ENCODE measurements at regions not wholly inside any gene's neighbourhood (a gene's known extent, or its start where the extent isn't known, plus 50 kb on each side); places are given as distances from the start of the nearest gene placed in this dataset.

DNA sequence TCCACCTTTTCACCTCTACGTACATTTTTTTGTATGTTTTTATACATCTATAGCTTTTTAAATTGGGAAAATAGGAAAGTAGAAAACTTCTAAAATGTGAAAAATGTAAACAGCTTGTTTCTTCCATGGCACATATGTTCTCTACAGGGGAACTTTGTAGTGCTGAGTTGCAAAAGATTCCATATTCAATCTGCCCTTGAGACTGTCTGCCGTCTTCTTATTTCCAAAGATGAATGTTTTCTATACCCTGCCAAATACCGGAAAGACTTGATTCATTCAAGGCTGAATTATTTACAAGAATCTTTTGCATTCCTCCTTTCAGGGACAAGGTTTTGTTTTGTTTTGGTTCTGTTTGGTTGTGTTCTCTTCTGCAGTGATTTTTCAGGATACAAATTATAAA is 1334.5 kb upstream of the ADGRL4 start:
- Mint-ChIP-seq H3K4me1 (no peaks in the 10 kb centered on the region), H3K4me3 (no peak overlapping the region), H3K36me3 (ENCODE audit: low read depth) (no peaks in the 10 kb centered on the region), H3K9me3 (peaks cover 15% of the 10 kb centered on the region), H3K27me3 (ENCODE audit: insufficient read depth) (no peaks in the 10 kb centered on the region), H3K27ac (no peak overlapping the region)
- TF ChIP-seq, protein P1, sequence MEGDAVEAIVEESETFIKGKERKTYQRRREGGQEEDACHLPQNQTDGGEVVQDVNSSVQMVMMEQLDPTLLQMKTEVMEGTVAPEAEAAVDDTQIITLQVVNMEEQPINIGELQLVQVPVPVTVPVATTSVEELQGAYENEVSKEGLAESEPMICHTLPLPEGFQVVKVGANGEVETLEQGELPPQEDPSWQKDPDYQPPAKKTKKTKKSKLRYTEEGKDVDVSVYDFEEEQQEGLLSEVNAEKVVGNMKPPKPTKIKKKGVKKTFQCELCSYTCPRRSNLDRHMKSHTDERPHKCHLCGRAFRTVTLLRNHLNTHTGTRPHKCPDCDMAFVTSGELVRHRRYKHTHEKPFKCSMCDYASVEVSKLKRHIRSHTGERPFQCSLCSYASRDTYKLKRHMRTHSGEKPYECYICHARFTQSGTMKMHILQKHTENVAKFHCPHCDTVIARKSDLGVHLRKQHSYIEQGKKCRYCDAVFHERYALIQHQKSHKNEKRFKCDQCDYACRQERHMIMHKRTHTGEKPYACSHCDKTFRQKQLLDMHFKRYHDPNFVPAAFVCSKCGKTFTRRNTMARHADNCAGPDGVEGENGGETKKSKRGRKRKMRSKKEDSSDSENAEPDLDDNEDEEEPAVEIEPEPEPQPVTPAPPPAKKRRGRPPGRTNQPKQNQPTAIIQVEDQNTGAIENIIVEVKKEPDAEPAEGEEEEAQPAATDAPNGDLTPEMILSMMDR (conservative IDR thresholded peaks at IDR 0.05) = no peak
- H3K27me3 ChIP-seq (ENCODE audit: control insufficient read depth, insufficient read depth, low read length, poor library complexity, severe bottlenecking) = no peaks in the 10 kb centered on the region
- H3K9ac ChIP-seq (ENCODE audit: extremely low read depth, low read length, poor library complexity, severe bottlenecking) = no peak overlapping the region
- H3K27ac ChIP-seq (ENCODE audit: low read depth, low read length) = no peak overlapping the region
- no peaks in the 10 kb centered on the region for H3K36me3 ChIP-seq (ENCODE audit: control insufficient read depth, insufficient read depth, low read length)
- H3K4me3 ChIP-seq (ENCODE audit: low read length) = no peak overlapping the region
- no peaks in the 10 kb centered on the region for H3K4me1 ChIP-seq (ENCODE audit: control insufficient read depth, insufficient read depth, low read length)
- no peaks in the 10 kb centered on the region for H3K9me3 ChIP-seq (ENCODE audit: control insufficient read depth, low read length)
- 85 to 88% methylated on average over 1 to 2 of the region's 3 CpGs for WGBS, 2 experiments (ENCODE audit: insufficient coverage in 1 of 2, insufficient read length in 1 of 2)
- DNase-seq = no peak

DNA sequence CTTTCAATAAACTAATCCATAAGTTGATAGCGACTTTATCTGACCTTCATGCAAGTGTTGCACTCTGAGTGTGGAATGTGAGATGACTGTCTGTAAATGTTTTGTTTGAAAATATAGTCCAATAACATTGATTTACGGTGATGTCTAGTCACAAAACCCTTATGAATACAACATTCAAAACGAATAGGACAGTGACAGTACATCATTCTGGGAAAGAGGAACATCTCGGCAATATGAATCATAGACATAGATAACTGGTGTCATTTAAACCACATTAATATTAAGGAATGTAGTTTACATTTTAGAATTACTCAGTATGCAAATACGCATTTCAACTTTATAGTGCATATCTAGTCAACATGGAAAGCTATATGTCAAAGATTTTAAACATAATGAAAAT is 1311.6 kb upstream of the ADGRL4 start:
- H3K4me1 Mint-ChIP-seq = peaks cover 4% of the 10 kb centered on the region
- no peak overlapping the region for H3K4me3 Mint-ChIP-seq
- TF ChIP-seq, protein P1 (conservative IDR thresholded peaks at IDR 0.05) = no peak
- H3K27me3 ChIP-seq (ENCODE audit: control insufficient read depth, insufficient read depth, low read length, poor library complexity, severe bottlenecking) = no peaks in the 10 kb centered on the region
- no peak overlapping the region for H3K9ac ChIP-seq (ENCODE audit: extremely low read depth, low read length, poor library complexity, severe bottlenecking)
- H3K36me3 Mint-ChIP-seq (ENCODE audit: low read depth) = no peaks in the 10 kb centered on the region
- H3K36me3 ChIP-seq (ENCODE audit: control insufficient read depth, insufficient read depth, low read length) = no peaks in the 10 kb centered on the region
- H3K4me3 ChIP-seq (ENCODE audit: low read length) = no peak overlapping the region
- no peak for DNase-seq
- no peak overlapping the region for H3K27ac ChIP-seq (ENCODE audit: low read depth, low read length)
- no peak overlapping the region for H3K27ac Mint-ChIP-seq
- H3K4me1 ChIP-seq (ENCODE audit: control insufficient read depth, insufficient read depth, low read length) = no peaks in the 10 kb centered on the region
- H3K9me3 ChIP-seq (ENCODE audit: control insufficient read depth, low read length) = no peaks in the 10 kb centered on the region
- WGBS, 2 experiments (ENCODE audit: insufficient coverage in 1 of 2, insufficient read length in 1 of 2) = 92% methylated on average over 4 of the region's 5 CpGs; no CpG with 5 or more reads in 1 of the 2 experiments
- no peaks in the 10 kb centered on the region for H3K27me3 Mint-ChIP-seq (ENCODE audit: insufficient read depth)
- no peaks in the 10 kb centered on the region for H3K9me3 Mint-ChIP-seq

DNA sequence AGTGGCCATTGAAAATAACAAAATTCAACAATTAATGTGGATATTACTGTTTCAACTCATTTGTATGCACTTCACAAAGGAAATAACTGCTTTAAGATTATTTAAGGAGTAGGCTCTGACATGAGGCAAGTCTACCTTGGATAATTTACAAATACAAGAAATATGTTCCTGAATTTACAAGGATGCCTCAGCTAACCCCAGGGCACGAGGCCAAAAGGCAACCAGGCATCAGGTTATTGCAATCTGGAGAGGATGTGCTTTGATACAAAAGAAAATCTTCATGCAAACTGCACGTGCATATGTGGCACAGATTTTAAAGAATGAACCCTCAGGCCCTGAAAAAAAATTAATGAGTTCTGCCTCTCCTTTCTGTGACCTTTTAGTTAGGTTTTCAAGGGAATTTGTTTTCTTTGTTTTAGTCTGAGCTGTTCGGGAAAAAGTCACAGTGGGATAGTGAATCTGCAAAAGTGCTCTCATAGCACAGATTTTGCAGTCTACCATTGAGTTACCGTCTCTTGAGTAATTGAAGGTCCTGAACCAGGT is 1304.2 kb upstream of the ADGRL4 start:
- no peak overlapping the region for H3K4me3 Mint-ChIP-seq
- no peaks in the 10 kb centered on the region for H3K9me3 ChIP-seq (ENCODE audit: control insufficient read depth, low read length)
- H3K27ac Mint-ChIP-seq = no peak overlapping the region
- no peak overlapping the region for H3K9ac ChIP-seq (ENCODE audit: extremely low read depth, low read length, poor library complexity, severe bottlenecking)
- peaks cover 2% of the 10 kb centered on the region for H3K27me3 Mint-ChIP-seq (ENCODE audit: insufficient read depth)
- no peak for DNase-seq
- H3K36me3 ChIP-seq (ENCODE audit: control insufficient read depth, insufficient read depth, low read length) = no peaks in the 10 kb centered on the region
- H3K36me3 Mint-ChIP-seq (ENCODE audit: low read depth) = no peaks in the 10 kb centered on the region
- TF ChIP-seq, protein P1 (conservative IDR thresholded peaks at IDR 0.05) = no peak
- 89 to 100% methylated on average over 1 to 4 of the region's 4 CpGs for WGBS, 2 experiments (ENCODE audit: insufficient coverage in 1 of 2, insufficient read length in 1 of 2)
- H3K4me1 Mint-ChIP-seq = no peaks in the 10 kb centered on the region
- H3K27ac ChIP-seq (ENCODE audit: low read depth, low read length) = no peak overlapping the region
- no peaks in the 10 kb centered on the region for H3K9me3 Mint-ChIP-seq
- H3K4me3 ChIP-seq (ENCODE audit: low read length) = no peak overlapping the region
- no peaks in the 10 kb centered on the region for H3K27me3 ChIP-seq (ENCODE audit: control insufficient read depth, insufficient read depth, low read length, poor library complexity, severe bottlenecking)
- H3K4me1 ChIP-seq (ENCODE audit: control insufficient read depth, insufficient read depth, low read length) = no peaks in the 10 kb centered on the region

Measured in endodermal cell (in vitro differentiated cells).